Activated CD4-positive, alpha-beta T cell treated with anti-CD3 and anti-CD28 coated beads, Interleukin-2, amount 10 ng/mL, durations not matched to agents 24 days and 14 days (primary cell): ENCODE measurements at regions not wholly inside any gene's neighbourhood (a gene's known extent, or its start where the extent isn't known, plus 50 kb on each side); places are given as distances from the start of the nearest gene placed in this dataset.

ENCODE experiments used
- DNase-seq: peaks from one replicate; pipeline ENCODE4 v3.0.0; 2022
- H3K27ac Mint-ChIP-seq: one replicate; pipeline ENCODE4 v1.8.0; 2022; ENCODE audit warnings: mild to moderate bottlenecking, mixed read lengths
- H3K27me3 Mint-ChIP-seq: one replicate; pipeline ENCODE4 v1.8.0; 2022; ENCODE audit warnings: mixed read lengths
- H3K36me3 Mint-ChIP-seq: one replicate; pipeline ENCODE4 v1.8.0; 2022; ENCODE audit warnings: low read depth, mild to moderate bottlenecking, mixed read lengths
- H3K4me1 Mint-ChIP-seq: one replicate; pipeline ENCODE4 v1.8.0; 2021; ENCODE audit warnings: mixed read lengths
- H3K4me3 Mint-ChIP-seq: one replicate; pipeline ENCODE4 v1.8.0; 2022; ENCODE audit warnings: mild to moderate bottlenecking, moderate library complexity, mixed read lengths
- H3K9me3 Mint-ChIP-seq: one replicate; pipeline ENCODE4 v1.8.0; 2021; ENCODE audit warnings: mixed read lengths
- intact Hi-C: fragments of 100-400 bp; cut with micrococcal nuclease; formaldehyde crosslinking; loops from one replicate; pipeline ENCODE4 v1.15.1; 2023

DNA sequence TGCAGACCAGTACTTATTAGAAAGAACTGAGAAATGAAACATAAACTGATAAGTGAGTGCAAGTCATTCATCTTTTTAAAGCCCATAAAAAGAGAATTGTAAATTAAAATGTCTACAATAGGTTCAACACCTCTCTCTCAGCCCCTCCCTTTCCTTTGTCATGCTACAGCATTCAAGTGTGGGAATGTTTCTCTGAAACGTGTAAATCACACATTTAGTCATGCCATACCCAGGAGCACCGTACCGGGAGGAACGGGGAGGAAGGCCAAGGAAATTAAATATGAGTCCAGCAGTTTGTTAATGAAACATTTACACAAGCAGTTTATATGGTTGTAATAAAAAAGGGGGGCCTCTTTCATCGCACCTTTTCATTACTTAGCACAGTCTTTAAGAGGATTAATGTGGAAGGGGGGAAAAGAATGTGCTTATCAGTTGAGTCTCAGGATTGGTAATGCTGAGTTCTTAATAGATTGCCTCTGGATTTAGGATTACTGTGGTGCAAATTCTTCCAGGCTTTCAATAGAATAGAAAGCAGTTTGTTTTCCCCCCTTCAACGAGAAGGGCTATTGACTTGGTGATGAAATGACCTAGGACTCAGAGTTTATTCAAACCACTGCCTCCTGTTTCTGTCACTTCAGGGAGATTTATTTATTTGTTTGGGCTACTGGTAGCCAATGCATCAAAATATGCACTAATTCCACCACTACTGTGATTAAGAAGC, 176.0 kb upstream of the ZNF608 start:
- no peaks in the 10 kb centered on the region for H3K27me3 Mint-ChIP-seq
- H3K4me3 Mint-ChIP-seq: no peak overlapping the region
- H3K9me3 Mint-ChIP-seq: no peaks in the 10 kb centered on the region
- DNase-seq: no peak
- no peak overlapping the region for H3K27ac Mint-ChIP-seq
- intact Hi-C loops: no loop called here
- no peaks in the 10 kb centered on the region for H3K36me3 Mint-ChIP-seq
- H3K4me1 Mint-ChIP-seq: no peaks in the 10 kb centered on the region

DNA sequence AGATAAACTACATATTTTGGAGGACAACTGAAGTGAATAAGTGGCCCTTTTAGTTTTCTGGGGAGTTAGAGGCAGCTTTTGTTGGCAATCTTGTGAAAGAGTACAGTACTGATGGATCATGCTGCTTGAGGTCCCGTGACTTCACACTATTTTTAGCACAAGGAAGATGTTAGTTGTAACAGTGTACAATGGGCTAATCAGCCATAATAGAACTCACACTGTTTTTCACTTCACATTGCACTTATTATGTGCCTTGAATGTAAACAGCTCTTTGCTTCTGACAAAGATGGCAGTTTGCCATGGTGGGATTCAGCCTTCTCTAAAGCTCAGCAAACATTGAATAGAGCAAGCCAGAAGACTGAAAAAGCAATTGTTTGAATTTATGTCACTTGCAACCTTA, 176.7 kb upstream of the ZNF608 start:
- intact Hi-C loops: no loop called here

DNA sequence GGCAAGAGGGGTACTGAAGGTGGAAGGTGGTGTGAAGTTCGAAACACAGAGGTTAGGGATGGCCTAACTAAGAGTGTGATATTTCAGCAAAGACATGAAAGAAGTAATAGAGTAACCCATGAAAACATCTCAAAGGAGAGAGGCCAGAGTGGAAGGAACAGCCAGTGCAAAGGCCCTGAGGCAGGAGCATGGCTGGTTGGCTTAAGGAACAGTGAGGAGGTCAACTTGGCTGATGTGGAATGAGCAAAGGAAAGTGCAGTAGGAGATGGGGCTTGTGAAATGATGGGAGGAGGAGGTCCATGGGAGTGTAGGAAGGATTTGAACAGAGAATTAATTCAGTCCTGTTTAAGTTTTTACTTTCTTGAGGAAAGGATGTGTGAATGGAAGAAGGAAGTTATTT, 178.3 kb upstream of the ZNF608 start:
- intact Hi-C loops: no loop called here
- no peak overlapping the region for H3K27ac Mint-ChIP-seq
- no peaks in the 10 kb centered on the region for H3K27me3 Mint-ChIP-seq
- no peaks in the 10 kb centered on the region for H3K9me3 Mint-ChIP-seq
- H3K36me3 Mint-ChIP-seq: no peaks in the 10 kb centered on the region
- no peak for DNase-seq
- H3K4me3 Mint-ChIP-seq: no peak overlapping the region
- no peaks in the 10 kb centered on the region for H3K4me1 Mint-ChIP-seq

More for the DNA sequence above, 176.7 kb upstream of the ZNF608 start:
- no peak overlapping the region for H3K27ac Mint-ChIP-seq
- H3K27me3 Mint-ChIP-seq: no peaks in the 10 kb centered on the region
- no peaks in the 10 kb centered on the region for H3K36me3 Mint-ChIP-seq
- H3K9me3 Mint-ChIP-seq: no peaks in the 10 kb centered on the region
- no peak for DNase-seq
- H3K4me3 Mint-ChIP-seq: no peak overlapping the region
- H3K4me1 Mint-ChIP-seq: no peaks in the 10 kb centered on the region

DNA sequence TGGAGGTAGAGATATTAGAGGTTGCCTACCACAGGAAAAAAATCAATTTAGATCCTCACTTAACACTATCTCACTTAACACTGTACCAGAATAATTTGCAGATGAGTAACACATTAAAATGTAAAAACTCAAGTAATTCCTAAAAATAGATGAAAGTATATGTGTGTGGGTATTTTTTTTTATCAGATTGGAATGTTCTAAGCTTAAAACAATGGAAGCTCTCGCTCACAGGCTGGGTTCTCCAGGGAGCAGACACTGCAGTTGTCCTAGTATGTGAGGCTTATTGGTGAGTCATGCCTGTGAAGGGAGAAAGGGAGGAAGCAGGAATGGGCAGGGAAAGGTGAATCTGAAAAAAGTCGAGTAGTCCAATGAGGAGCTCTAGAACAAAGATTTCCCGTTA, 181.3 kb upstream of the ZNF608 start:
- intact Hi-C loops: no loop called here
- no peak for DNase-seq
- no peaks in the 10 kb centered on the region for H3K4me1 Mint-ChIP-seq
- no peak overlapping the region for H3K27ac Mint-ChIP-seq
- no peaks in the 10 kb centered on the region for H3K9me3 Mint-ChIP-seq
- no peaks in the 10 kb centered on the region for H3K27me3 Mint-ChIP-seq
- H3K36me3 Mint-ChIP-seq: no peaks in the 10 kb centered on the region
- H3K4me3 Mint-ChIP-seq: no peak overlapping the region

DNA sequence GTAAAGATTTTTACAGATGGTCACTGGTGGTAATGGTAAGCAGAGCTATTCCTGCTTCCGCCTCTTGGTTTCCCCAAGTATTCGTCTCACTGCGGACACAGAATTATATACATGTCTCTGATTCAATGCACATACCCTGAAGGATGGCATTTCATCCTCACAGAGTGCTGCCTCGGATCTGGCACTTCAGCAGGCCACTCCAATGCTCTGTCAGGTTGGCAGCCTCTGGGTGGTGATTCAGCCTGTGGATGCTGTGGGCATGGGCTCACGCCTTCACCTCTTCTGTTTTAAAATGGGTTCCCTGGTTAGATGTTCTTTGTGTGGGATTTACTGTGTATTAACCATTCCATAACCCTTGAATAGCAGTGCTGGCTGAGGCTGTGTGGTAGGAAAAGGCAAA, 182.6 kb upstream of the ZNF608 start:
- no peaks in the 10 kb centered on the region for H3K36me3 Mint-ChIP-seq
- no peaks in the 10 kb centered on the region for H3K27me3 Mint-ChIP-seq
- intact Hi-C loops: no loop called here
- H3K27ac Mint-ChIP-seq: no peak overlapping the region
- DNase-seq: no peak
- H3K9me3 Mint-ChIP-seq: no peaks in the 10 kb centered on the region
- no peaks in the 10 kb centered on the region for H3K4me1 Mint-ChIP-seq
- H3K4me3 Mint-ChIP-seq: no peak overlapping the region

DNA sequence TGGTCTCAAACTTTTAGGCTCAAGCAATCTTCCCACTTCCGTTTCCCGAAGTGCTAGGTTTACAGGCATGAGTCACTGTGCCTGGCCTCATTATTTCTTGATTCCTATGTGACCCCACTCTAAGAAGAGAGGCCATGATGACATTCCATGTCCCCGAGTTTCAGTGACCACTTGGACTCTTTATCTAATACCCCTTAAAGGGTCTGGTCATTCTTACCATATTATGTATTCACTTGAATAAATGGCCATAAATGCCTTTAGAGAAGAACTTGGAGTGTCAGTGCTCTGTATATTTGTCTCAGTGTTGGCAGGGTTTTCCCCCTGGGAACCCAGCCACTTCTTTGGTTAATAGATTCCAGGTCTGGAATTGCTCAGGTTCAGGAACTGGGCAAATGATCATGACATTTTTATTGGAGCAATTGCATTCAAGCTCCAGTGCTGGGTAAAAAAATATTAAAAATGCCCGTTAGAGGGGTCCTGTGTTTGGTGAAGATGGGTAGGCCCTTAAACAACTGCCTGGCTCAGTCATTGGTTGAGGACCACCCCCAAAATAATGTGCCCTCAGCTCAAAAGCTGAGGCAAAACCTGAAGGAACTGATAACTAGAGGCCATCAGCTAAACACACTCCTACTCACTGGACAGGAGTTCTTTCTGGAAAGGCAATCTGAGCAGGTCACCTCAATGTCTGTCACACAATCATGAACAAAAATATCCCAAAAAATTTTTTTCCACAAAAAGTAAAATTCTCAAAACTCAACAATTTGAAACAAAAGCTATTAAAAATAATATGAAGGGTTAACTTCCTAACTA, 186.6 kb upstream of the ZNF608 start:
- intact Hi-C loops: no loop called here
- Mint-ChIP-seq H3K27me3 (no peaks in the 10 kb centered on the region), H3K9me3 (no peaks in the 10 kb centered on the region), H3K36me3 (peaks cover 2% of the 10 kb centered on the region), H3K4me1 (peaks cover 6% of the 10 kb centered on the region), H3K27ac (no peak overlapping the region), H3K4me3 (no peak overlapping the region)
- DNase-seq: no peak

DNA sequence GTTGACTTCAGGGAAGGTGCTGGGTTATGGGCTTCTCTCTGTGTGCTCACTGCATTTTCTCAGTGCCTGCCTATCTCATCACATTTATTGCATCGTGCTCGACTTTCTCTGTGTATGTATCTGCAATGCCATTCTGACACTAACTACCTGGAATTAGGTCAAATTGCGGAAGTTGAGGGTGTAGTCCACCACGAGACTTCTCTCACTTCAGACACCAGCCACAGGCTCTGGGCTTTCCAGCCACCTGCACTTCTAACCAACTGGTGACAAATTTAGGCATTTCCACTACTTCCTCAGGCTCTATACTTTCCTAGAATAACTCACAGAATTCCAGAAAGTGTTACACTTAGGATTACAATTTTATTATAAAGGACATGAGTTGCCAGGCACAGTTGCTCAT, 188.6 kb upstream of the ZNF608 start:
- DNase-seq: peak; percentile 69
- Mint-ChIP-seq H3K27me3 (no peaks in the 10 kb centered on the region), H3K9me3 (peaks cover 5% of the 10 kb centered on the region), H3K36me3 (peaks cover 2% of the 10 kb centered on the region), H3K4me1 (peaks cover 6% of the 10 kb centered on the region), H3K27ac (peak overlapping the region; percentile 67), H3K4me3 (no peak overlapping the region)
- intact Hi-C loops: loop anchor here (1.0 to 2.0 kb wide), 2 partner anchors 14 to 32 kb away; no protein-coding TSS in a partner anchor

DNA sequence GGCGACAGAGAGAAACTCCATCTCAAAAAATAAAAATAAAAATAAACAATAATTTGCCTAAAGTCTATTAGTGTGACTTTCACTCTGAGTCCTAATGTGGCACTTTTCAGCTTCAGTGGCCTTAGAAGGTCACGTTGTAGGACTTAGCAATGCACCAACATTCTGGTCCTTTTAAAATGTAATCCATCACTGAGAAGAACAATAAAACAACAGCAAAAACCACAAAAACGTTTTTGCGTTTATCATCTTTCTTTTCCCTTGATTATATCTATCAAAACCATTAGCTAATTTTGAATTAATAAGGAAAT, 190.1 kb upstream of the ZNF608 start:
- intact Hi-C loops: no loop called here
- no peak for DNase-seq
- Mint-ChIP-seq H3K4me3 (no peak overlapping the region), H3K27me3 (no peaks in the 10 kb centered on the region), H3K27ac (no peak overlapping the region), H3K4me1 (peaks cover 8% of the 10 kb centered on the region), H3K9me3 (peaks cover 11% of the 10 kb centered on the region), H3K36me3 (peaks cover 2% of the 10 kb centered on the region)

DNA sequence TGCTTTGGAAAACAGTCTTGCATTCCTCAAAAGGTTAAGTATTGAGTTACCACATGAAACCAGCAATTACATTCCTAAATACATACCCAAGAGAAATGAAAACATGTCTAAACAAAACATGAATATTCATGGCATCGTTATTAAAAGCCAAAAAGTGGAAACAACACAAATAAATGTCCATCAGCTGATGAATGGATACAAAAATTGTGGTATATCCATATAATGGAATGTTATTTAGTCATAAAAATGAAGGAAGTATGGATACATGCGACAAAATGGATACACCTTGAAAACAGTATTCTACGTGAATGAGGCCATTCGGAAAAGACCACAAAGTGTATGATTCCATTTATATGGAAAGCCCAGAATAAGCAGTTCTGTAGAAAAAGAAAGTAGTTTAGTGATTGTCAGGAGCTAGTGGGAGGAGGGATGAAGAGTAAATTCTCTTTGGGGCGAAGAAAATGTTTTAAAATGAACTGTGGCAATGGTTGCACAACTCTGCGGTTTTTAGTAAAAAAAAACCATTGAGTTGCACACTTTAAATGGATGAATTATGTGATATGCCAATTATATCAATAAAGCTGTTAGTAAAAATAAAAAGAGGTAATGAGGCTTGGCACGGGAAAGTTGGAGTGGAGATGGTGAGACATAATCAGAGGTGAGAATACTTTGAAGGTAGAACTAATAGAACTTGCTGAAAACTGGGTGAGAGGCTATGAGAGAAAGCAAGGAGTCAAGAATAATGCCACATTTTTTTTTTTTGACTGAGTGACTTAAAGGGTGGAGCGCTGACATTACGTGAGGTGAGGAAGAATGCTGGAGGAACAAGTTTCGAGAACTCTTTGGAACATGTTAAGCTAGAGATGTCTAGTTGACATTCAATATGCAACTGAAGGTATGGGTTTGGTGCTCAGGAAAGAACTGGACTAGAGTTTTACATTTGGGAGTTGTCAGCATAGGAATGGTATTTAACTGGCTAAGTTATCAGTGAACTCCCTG, 194.9 kb upstream of the ZNF608 start:
- intact Hi-C loops: no loop called here
- Mint-ChIP-seq H3K27me3 (no peaks in the 10 kb centered on the region), H3K4me3 (no peak overlapping the region), H3K27ac (no peak overlapping the region), H3K4me1 (peaks cover 2% of the 10 kb centered on the region), H3K9me3 (peaks cover 13% of the 10 kb centered on the region), H3K36me3 (no peaks in the 10 kb centered on the region)
- DNase-seq: no peak

DNA sequence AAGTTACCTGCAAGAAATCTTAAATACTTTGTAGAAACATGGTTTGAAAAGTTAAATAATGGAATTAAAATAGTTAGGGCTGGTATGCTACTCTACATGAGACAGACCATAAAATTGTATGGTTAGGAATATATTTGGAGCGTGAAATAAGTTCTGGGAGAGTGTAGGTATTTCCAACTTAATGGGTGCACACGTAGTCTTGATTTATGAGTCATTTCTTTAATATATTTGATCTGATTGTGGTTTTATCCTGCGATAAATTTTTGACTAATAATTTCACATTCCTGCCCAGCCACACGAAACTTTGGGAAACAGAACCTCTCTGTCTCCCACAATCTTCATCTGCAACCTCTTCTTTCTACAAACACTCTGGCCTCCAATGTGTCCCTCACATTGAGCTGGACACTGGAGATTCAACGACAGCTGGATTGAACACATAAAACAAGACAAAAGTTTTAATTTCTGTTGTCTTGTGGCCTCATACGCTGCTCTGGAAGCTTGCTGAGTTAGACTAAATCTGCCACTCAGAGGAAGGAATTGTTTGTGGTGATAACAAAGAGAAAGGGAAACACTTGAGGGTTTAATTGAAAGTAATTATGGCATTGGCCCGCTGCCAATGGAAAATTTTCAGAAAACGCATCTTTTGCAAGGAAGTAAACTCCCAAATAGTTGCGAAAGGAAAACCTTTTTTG, 201.8 kb upstream of the ZNF608 start:
- no peak overlapping the region for H3K27ac Mint-ChIP-seq
- H3K4me3 Mint-ChIP-seq: no peak overlapping the region
- no peak for DNase-seq
- H3K36me3 Mint-ChIP-seq: no peaks in the 10 kb centered on the region
- H3K9me3 Mint-ChIP-seq: peaks cover 11% of the 10 kb centered on the region
- intact Hi-C loops: no loop called here
- H3K4me1 Mint-ChIP-seq: no peaks in the 10 kb centered on the region
- no peaks in the 10 kb centered on the region for H3K27me3 Mint-ChIP-seq

DNA sequence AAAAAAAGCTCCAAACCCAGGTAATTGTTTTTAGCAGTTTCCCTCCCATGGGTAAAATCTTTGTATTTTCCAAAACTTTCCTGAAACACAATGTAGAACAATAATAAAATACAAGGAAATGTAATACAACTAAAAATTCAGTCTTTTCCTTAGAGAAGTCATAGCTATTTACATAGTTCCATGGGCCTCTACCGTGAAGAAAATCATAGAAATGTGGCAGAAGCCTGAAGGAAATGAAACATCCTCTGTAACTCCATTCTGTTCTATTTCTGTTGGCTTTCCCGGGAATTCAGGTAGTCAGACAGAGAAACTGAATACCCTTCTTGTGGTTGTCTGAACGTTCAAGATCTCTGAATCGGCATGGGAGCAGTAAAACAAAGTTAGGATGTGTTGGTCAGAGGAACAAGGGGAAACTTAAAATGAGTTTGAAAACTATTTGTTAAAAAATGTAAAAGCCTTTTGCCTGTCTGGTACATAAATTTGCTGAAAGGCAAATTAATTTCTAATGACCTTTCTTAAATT, 202.4 kb upstream of the ZNF608 start:
- Mint-ChIP-seq H3K27ac (no peak overlapping the region), H3K4me3 (no peak overlapping the region), H3K36me3 (no peaks in the 10 kb centered on the region), H3K4me1 (no peaks in the 10 kb centered on the region), H3K9me3 (peaks cover 11% of the 10 kb centered on the region), H3K27me3 (no peaks in the 10 kb centered on the region)
- intact Hi-C loops: no loop called here
- DNase-seq: no peak

DNA sequence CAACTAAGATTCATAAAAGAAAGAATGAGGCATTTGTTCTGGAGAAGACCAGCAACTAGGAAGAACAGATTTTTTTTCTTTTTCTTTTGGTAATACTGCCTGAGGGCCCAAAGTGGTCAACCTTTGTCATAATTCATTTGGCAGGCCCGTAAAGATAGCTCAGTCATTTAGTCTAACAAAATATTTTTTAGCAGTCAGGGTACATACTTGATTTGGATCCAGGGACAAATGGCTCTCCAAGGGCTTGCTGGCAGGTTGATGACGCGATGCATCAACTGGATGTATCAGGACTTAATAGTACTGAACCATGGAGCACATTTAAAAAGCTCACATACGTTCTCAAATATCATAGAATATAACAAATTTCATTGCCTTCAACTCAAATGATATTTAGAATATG, 203.4 kb upstream of the ZNF608 start:
- no peak for DNase-seq
- H3K4me3 Mint-ChIP-seq: no peak overlapping the region
- intact Hi-C loops: no loop called here
- no peak overlapping the region for H3K27ac Mint-ChIP-seq
- H3K9me3 Mint-ChIP-seq: peaks cover 11% of the 10 kb centered on the region
- H3K4me1 Mint-ChIP-seq: no peaks in the 10 kb centered on the region
- H3K27me3 Mint-ChIP-seq: no peaks in the 10 kb centered on the region
- H3K36me3 Mint-ChIP-seq: no peaks in the 10 kb centered on the region

DNA sequence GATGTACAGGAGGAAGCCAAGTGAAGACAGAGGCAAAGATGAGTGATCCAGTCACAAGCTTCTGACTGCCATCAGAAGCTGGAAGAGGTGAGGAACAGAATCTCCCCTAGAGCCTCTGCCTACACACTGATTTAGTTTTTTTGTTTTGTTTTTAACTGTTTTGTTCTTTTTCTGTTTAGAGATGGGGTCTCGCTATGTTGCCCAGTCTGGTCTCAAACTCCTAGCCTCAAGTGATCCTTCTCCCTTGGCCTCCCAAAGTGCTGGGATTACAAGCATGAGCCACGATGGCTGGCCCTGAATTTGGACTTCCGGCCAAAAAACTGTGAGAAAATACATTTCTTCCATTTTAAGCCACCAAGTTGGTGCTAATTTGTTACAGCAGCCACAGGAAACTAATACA, 204.7 kb upstream of the ZNF608 start:
- DNase-seq: no peak
- no peak overlapping the region for H3K27ac Mint-ChIP-seq
- H3K27me3 Mint-ChIP-seq: no peaks in the 10 kb centered on the region
- no peaks in the 10 kb centered on the region for H3K36me3 Mint-ChIP-seq
- H3K9me3 Mint-ChIP-seq: peaks cover 11% of the 10 kb centered on the region
- H3K4me3 Mint-ChIP-seq: no peak overlapping the region
- intact Hi-C loops: no loop called here
- H3K4me1 Mint-ChIP-seq: no peaks in the 10 kb centered on the region
